ENCODE measurements at regions not wholly inside any gene's neighbourhood (a gene's known extent, or its start where the extent isn't known, plus 50 kb on each side); places are given as distances from the start of the nearest gene placed in this dataset.

DNA sequence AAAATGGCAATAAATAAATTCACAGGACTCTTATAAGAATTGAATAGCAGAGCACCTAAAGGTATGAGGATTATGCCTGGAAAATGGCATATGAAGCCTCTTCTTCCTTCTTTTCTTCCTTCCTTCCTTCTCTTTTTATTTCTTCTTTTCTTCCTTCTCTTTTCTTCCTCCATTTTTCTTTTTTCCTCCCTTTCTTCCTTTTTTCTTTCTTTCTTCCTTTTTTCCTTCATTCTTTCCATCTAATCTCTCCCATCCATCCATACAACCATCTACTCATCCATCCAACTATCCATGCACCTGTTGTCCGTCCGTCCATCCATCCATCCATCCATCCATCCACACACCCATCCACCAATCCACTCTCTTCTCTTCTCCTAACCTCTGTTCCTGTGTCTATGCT is 173.8 kb downstream of the TBX5 start:
- TF ChIP-seq CTCF (conservative IDR thresholded peaks at IDR 0.05), result no peak
- TF ChIP-seq ZFX (IDR thresholded peaks at IDR 0.05), result no peak
- H3K27ac ChIP-seq, result no peak overlapping the region

DNA sequence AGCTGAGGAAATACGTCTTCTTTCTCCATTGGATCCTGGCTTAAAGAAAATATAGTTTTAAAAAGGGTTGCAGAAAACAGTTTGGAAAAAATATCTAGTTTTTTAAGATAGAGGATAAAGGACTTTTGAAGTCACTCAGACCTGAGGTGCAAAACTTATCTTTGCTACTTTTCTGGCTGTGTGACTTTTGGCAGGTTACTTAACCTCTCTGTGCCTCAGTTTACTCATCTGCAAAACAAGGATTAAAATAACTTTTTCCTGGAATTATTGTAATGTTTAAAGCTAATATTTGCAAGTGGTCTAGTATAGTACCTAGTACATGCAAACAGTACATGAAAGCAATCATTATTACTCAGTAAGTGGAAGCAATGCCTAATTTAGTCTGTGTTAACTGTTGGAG is 176.8 kb downstream of the TBX5 start:
- TF ChIP-seq ZFX (IDR thresholded peaks at IDR 0.05), result no peak
- no peak for TF ChIP-seq CTCF (conservative IDR thresholded peaks at IDR 0.05)
- H3K27ac ChIP-seq, result no peak overlapping the region

- no peak overlapping the region for H3K27ac ChIP-seq
- no peak for TF ChIP-seq CTCF (conservative IDR thresholded peaks at IDR 0.05)
- TF ChIP-seq ZFX (IDR thresholded peaks at IDR 0.05), result no peak
Measured at GRCh38 chr12:114226241-114226928, 179.6 kb downstream of the TBX5 start.

DNA sequence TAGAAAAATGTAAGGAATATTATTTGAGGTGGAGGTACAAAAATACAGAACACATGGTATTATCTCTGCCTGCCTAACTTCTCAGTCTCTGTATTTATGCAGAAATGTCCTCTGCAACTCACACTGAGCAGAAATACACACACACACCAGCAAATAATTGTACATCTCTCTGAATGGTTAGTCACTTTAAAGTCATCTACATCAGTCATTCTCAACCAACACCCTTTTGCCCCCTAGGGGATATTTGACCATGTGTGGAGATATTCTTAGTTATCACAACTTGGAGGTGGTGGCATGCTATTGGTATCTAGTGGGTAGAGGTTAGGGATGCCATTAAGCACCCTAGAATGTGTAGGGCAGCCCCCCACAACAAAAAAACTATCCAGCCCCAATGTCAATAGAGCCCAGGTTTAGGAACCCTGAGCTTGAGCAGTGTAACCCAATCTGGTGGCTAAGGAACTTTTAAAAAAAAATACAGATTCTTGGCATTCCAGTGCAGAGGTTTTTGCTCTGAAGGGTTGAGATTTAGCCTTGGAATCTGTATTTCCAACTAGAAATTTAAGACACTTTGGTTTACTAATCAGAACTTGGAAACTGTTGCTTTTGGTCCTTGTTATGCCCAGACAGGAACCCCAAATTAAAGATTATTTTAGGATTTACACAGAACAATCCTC is 183.8 kb downstream of the TBX5 start:
- TF ChIP-seq ZFX (IDR thresholded peaks at IDR 0.05) (no peak), CTCF (conservative IDR thresholded peaks at IDR 0.05) (no peak)
- no peak overlapping the region for H3K27ac ChIP-seq

DNA sequence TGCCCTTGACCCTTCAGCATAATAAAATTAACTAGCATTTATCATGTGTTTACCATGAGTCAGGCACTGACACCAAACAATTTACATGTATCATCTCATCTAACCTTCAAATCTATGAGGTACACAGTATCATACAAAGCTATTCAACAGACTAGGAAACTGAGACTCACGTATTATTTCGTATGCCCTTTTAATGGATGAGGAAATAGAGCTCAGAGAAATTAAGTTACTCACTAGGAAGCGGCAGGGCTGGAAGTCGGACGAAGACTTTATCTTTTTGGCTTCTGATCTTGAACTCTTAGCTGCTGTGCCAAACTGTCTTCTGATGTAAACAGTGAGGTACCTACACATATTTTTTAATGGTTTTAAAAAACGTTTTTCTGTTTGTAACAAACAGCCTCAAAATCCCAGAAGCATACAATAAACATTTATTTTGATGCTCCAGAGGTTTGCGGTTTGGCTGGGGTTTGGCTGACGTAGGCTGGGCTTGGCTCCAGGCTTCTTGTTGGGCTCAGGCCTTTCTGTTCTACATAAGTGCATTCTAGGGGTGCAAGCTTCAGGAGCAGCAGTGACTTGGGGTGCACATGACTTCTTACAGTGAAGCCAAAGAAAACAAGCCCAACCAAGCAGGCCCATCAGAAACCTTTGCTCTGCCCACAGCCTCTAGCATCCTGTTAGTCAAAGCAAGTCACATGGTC is 184.7 kb downstream of the TBX5 start:
- TF ChIP-seq ZFX (IDR thresholded peaks at IDR 0.05), result no peak
- no peak for TF ChIP-seq CTCF (conservative IDR thresholded peaks at IDR 0.05)
- H3K27ac ChIP-seq, result no peak overlapping the region

DNA sequence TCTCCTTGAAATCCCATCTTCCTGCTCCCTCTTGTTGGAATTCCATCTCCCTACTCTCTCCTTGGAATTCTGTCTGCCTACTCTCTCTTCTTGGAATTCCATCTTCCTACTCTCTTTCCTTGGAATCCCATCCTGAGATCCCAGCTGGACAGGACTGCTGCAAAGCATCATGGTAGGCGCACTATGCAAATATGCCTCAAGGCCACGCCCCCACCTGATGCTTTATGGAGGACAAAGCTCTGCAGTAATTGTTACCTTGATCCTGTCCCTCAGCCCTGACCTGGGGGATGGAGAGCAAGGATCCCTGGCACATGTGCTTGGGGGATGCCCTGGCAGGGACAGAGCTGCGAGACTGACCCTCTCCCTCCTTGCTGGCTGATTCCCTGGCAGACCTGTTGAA is 185.6 kb downstream of the TBX5 start:
- no peak overlapping the region for H3K27ac ChIP-seq
- TF ChIP-seq ZFX (IDR thresholded peaks at IDR 0.05), result no peak
- no peak for TF ChIP-seq CTCF (conservative IDR thresholded peaks at IDR 0.05)

- no peak overlapping the region for H3K27ac ChIP-seq
- TF ChIP-seq CTCF (conservative IDR thresholded peaks at IDR 0.05) (no peak), ZFX (IDR thresholded peaks at IDR 0.05) (no peak)
Measured at GRCh38 chr12:114218136-114218535, 187.8 kb downstream of the TBX5 start.
